Lower leg skin (tissue), 3 donors: ENCODE measurements at regions not wholly inside any gene's neighbourhood (a gene's known extent, or its start where the extent isn't known, plus 50 kb on each side); places are given as distances from the start of the nearest gene placed in this dataset.

Experiments used
- CTCF ChIP-seq, 3 donors: fragments of 450-650 bp; IDR thresholded peaks; one replicate each; pipeline ENCODE4 v1.5.1; 2016; ENCODE audit warnings: antibody characterized with exemption in 3 of 3, mild to moderate bottlenecking in 3 of 3, moderate library complexity in 2 of 3
- POLR2A ChIP-seq, 2 donors: fragments of 450-650 bp; IDR thresholded peaks; one replicate each; pipeline ENCODE4 v1.6.1; 2016 to 2017; ENCODE audit warnings: antibody characterized with exemption in 2 of 2, mild to moderate bottlenecking in 1 of 2, moderate library complexity in 1 of 2

- TF ChIP-seq CTCF (IDR thresholded peaks at IDR 0.05) (no peak), POLR2A (IDR thresholded peaks at IDR 0.05) (no peak)
Observed at GRCh38 chr13:82698941-82699340, 1183.3 kb downstream of the SLITRK1 start.
